Ishikawa (cell line): ENCODE measurements at regions not wholly inside any gene's neighbourhood (a gene's known extent, or its start where the extent isn't known, plus 50 kb on each side); places are given as distances from the start of the nearest gene placed in this dataset.

Experiments used
- CREB1 ChIP-seq: IDR thresholded peaks from 2 replicates; pipeline ENCODE4 v1.6.1; 2012; ENCODE audit warnings: low read depth
- EGR1 ChIP-seq: IDR thresholded peaks from 2 replicates; pipeline ENCODE4 v1.6.1; 2012
- EP300 ChIP-seq: IDR thresholded peaks from 2 replicates; pipeline ENCODE4 v1.6.1; 2012; ENCODE audit warnings: borderline replicate concordance
- FOXM1 ChIP-seq: IDR thresholded peaks from 2 replicates; pipeline ENCODE4 v1.6.1; 2012; ENCODE audit warnings: low read depth, borderline replicate concordance
- RAD21 ChIP-seq: IDR thresholded peaks from 2 replicates; pipeline ENCODE4 v1.6.1; 2012; ENCODE audit warnings: low read depth
- YY1 ChIP-seq: IDR thresholded peaks from 2 replicates; pipeline ENCODE4 v1.6.1; 2012; ENCODE audit warnings: low read depth
- TF ChIP-seq, protein P1 (sequence below): IDR thresholded peaks from 2 replicates; pipeline ENCODE4 v1.6.1; 2012
- TF ChIP-seq, protein P2 (sequence below): IDR thresholded peaks from 2 replicates; pipeline ENCODE4 v1.6.1; 2012; ENCODE audit warnings: low read depth, mild to moderate bottlenecking

DNA sequence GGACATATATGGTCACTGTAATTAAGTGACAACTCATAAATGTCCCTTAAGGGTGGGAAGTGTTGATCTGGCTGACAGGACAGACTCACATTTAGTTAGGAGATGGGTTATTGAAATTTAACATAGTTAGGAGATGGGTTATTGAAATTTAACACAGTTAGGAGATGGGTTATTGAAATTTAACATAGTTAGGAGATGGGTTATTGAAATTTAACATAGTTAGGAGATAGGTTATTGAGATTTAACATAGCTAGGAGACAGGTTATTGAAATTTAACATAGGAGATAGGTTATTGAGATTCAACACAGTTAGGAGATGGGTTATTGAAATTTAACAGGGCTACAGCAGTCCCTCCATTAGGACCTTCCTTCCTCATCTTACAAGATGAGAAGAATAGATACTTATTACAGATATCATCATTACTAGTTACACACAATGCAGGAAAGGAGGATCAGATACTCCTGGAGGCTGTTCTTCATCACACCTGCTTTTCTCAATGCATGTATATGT is 98.5 kb downstream of the MTNR1B start:
- TF ChIP-seq, protein P1, sequence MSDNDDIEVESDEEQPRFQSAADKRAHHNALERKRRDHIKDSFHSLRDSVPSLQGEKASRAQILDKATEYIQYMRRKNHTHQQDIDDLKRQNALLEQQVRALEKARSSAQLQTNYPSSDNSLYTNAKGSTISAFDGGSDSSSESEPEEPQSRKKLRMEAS: no peak
- no peak for TF ChIP-seq YY1
- no peak for TF ChIP-seq EP300
- no peak for TF ChIP-seq FOXM1
- TF ChIP-seq, protein P2, sequence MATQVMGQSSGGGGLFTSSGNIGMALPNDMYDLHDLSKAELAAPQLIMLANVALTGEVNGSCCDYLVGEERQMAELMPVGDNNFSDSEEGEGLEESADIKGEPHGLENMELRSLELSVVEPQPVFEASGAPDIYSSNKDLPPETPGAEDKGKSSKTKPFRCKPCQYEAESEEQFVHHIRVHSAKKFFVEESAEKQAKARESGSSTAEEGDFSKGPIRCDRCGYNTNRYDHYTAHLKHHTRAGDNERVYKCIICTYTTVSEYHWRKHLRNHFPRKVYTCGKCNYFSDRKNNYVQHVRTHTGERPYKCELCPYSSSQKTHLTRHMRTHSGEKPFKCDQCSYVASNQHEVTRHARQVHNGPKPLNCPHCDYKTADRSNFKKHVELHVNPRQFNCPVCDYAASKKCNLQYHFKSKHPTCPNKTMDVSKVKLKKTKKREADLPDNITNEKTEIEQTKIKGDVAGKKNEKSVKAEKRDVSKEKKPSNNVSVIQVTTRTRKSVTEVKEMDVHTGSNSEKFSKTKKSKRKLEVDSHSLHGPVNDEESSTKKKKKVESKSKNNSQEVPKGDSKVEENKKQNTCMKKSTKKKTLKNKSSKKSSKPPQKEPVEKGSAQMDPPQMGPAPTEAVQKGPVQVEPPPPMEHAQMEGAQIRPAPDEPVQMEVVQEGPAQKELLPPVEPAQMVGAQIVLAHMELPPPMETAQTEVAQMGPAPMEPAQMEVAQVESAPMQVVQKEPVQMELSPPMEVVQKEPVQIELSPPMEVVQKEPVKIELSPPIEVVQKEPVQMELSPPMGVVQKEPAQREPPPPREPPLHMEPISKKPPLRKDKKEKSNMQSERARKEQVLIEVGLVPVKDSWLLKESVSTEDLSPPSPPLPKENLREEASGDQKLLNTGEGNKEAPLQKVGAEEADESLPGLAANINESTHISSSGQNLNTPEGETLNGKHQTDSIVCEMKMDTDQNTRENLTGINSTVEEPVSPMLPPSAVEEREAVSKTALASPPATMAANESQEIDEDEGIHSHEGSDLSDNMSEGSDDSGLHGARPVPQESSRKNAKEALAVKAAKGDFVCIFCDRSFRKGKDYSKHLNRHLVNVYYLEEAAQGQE: no peak
- TF ChIP-seq RAD21: no peak
- TF ChIP-seq CREB1: no peak
- no peak for TF ChIP-seq EGR1
